Endodermal cell (in vitro differentiated cells): ENCODE measurements at regions not wholly inside any gene's neighbourhood (a gene's known extent, or its start where the extent isn't known, plus 50 kb on each side); places are given as distances from the start of the nearest gene placed in this dataset.
A peak's percentile ranks its signal among the peaks of the same experiment; 100 is the strongest.

Experiments
- DNase-seq: peaks from one replicate; pipeline ENCODE4 v3.0.0-alpha.2; 2017
- H3K27ac ChIP-seq: 2 replicates; pipeline ENCODE4 v1.5.1; 2013; ENCODE audit warnings: mild to moderate bottlenecking, low read depth, low read length, moderate library complexity
- H3K27me3 ChIP-seq: 2 replicates; pipeline ENCODE4 v1.6.1; 2013; ENCODE audit warnings: mild to moderate bottlenecking, low read length, moderate library complexity; ENCODE audit not compliant: insufficient read depth, control insufficient read depth, poor library complexity, severe bottlenecking
- H3K36me3 ChIP-seq: 2 replicates; pipeline ENCODE4 v1.7.0; 2013; ENCODE audit warnings: mild to moderate bottlenecking, low read length, moderate library complexity; ENCODE audit not compliant: control insufficient read depth, insufficient read depth
- H3K4me1 ChIP-seq: one replicate; pipeline ENCODE4 v1.7.0; 2013; ENCODE audit warnings: low read length; ENCODE audit not compliant: control insufficient read depth, insufficient read depth
- H3K4me3 ChIP-seq: 2 replicates; pipeline ENCODE4 v1.5.1; 2013; ENCODE audit warnings: mild to moderate bottlenecking, low read length, moderate library complexity
- H3K9ac ChIP-seq: 2 replicates; pipeline ENCODE4 v1.6.1; 2013; ENCODE audit warnings: mild to moderate bottlenecking, low read length, moderate library complexity; ENCODE audit not compliant: poor library complexity, severe bottlenecking; ENCODE audit errors: extremely low read depth
- H3K9me3 ChIP-seq: 2 replicates; pipeline ENCODE4 v1.6.1; 2013; ENCODE audit warnings: mild to moderate bottlenecking, low read length, moderate library complexity; ENCODE audit not compliant: control insufficient read depth
- H3K27ac Mint-ChIP-seq: 2 replicates; pipeline ENCODE4 v1.8.0; 2020; ENCODE audit warnings: mixed read lengths
- H3K27me3 Mint-ChIP-seq: 2 replicates; pipeline ENCODE4 v1.8.0; 2021; ENCODE audit warnings: mild to moderate bottlenecking, mixed read lengths; ENCODE audit not compliant: insufficient read depth
- H3K36me3 Mint-ChIP-seq: 2 replicates; pipeline ENCODE4 v1.8.0; 2020; ENCODE audit warnings: low read depth, mixed read lengths
- H3K4me1 Mint-ChIP-seq: 2 replicates; pipeline ENCODE4 v1.8.0; 2020; ENCODE audit warnings: mixed read lengths
- H3K4me3 Mint-ChIP-seq: 2 replicates; pipeline ENCODE4 v1.8.0; 2020; ENCODE audit warnings: mild to moderate bottlenecking, moderate library complexity, mixed read lengths
- H3K9me3 Mint-ChIP-seq: 2 replicates; pipeline ENCODE4 v1.8.0; 2020; ENCODE audit warnings: mild to moderate bottlenecking, mixed read lengths
- CTCF ChIP-seq: fragments of 200-600 bp; sonication (generic); conservative IDR thresholded peaks from 2 replicates; pipeline ENCODE4 v1.5.0; 2021; ENCODE audit warnings: antibody characterized with exemption, mild to moderate bottlenecking
- WGBS, 2 experiments: methylation state at CpG; one replicate each; pipeline versions ENCODE4 v1.1.5 to v1.1.7; 2013; ENCODE audit warnings: missing lambda C conversion rate in 2 of 2, mixed read lengths in 1 of 2; ENCODE audit not compliant: insufficient coverage in 1 of 2, insufficient read length in 1 of 2; 5-methylcytosine and 5-hydroxymethylcytosine counted together

GRCh38 chr5:92800365-92800764 is 780.7 kb downstream of the NR2F1-AS1 start:
- Mint-ChIP-seq H3K9me3 (peaks cover 25% of the 10 kb centered on the region), H3K4me1 (no peaks in the 10 kb centered on the region), H3K4me3 (no peak overlapping the region), H3K27ac (no peak overlapping the region), H3K36me3 (peaks cover 4% of the 10 kb centered on the region), H3K27me3 (no peaks in the 10 kb centered on the region)
- Histone ChIP-seq H3K27me3 (no peaks in the 10 kb centered on the region), H3K36me3 (no peaks in the 10 kb centered on the region), H3K9ac (no peak overlapping the region), H3K4me3 (no peak overlapping the region), H3K9me3 (peaks cover 19% of the 10 kb centered on the region), H3K4me1 (no peaks in the 10 kb centered on the region), H3K27ac (no peak overlapping the region)
- no peak for DNase-seq
- TF ChIP-seq CTCF = no peak

- no peaks in the 10 kb centered on the region for H3K36me3 ChIP-seq
- 81% methylated on average over 3 of the region's 3 CpGs; no CpG with 5 or more reads in 1 of the 2 experiments for WGBS, 2 experiments
Measured at GRCh38 chr5:92795633-92796032, 785.4 kb downstream of the NR2F1-AS1 start.

GRCh38 chr5:92780057-92780456 is 801.0 kb downstream of the NR2F1-AS1 start:
- WGBS, 2 experiments = 82% methylated on average over 4 of the region's 4 CpGs; no CpG with 5 or more reads in 1 of the 2 experiments
- DNase-seq = peak; percentile 43
- Mint-ChIP-seq H3K4me3 (no peak overlapping the region), H3K36me3 (peaks cover 5% of the 10 kb centered on the region), H3K4me1 (peaks cover 37% of the 10 kb centered on the region), H3K27ac (no peak overlapping the region), H3K9me3 (peaks cover 6% of the 10 kb centered on the region), H3K27me3 (no peaks in the 10 kb centered on the region)
- H3K36me3 ChIP-seq = no peaks in the 10 kb centered on the region
- peaks cover 7% of the 10 kb centered on the region for H3K9me3 ChIP-seq
- H3K27me3 ChIP-seq = no peaks in the 10 kb centered on the region
- no peak overlapping the region for H3K4me3 ChIP-seq
- peak; percentile 18 for TF ChIP-seq CTCF
- no peak overlapping the region for H3K27ac ChIP-seq
- H3K9ac ChIP-seq = no peak overlapping the region
- H3K4me1 ChIP-seq = peaks cover 19% of the 10 kb centered on the region

More at GRCh38 chr5:92795633-92796032, 785.4 kb downstream of the NR2F1-AS1 start:
- H3K27ac ChIP-seq = no peak overlapping the region
- H3K9me3 ChIP-seq = peaks cover 36% of the 10 kb centered on the region
- no peak overlapping the region for H3K27ac Mint-ChIP-seq
- no peaks in the 10 kb centered on the region for H3K27me3 Mint-ChIP-seq
- no peaks in the 10 kb centered on the region for H3K4me1 Mint-ChIP-seq
- H3K4me3 ChIP-seq = no peak overlapping the region
- peaks cover 44% of the 10 kb centered on the region for H3K9me3 Mint-ChIP-seq
- no peaks in the 10 kb centered on the region for H3K27me3 ChIP-seq
- no peak for DNase-seq
- peaks cover 4% of the 10 kb centered on the region for H3K36me3 Mint-ChIP-seq
- H3K4me3 Mint-ChIP-seq = no peak overlapping the region
- no peaks in the 10 kb centered on the region for H3K4me1 ChIP-seq
- no peak for TF ChIP-seq CTCF
- no peak overlapping the region for H3K9ac ChIP-seq
